GM03348 (cell line): ENCODE measurements at regions not wholly inside any gene's neighbourhood (a gene's known extent, or its start where the extent isn't known, plus 50 kb on each side); places are given as distances from the start of the nearest gene placed in this dataset.
A peak's percentile ranks its signal among the peaks of the same experiment; 100 is the strongest.
"Not testable (repeated sequence)": the region's sequence is repeated elsewhere in the genome, so short reads cannot be mapped to it uniquely, and the experiment has no call there.

Experiments used
- DNase-seq: peaks from one replicate; pipeline ENCODE4 v3.0.0; 2012; ENCODE audit warnings: low spot score

DNA sequence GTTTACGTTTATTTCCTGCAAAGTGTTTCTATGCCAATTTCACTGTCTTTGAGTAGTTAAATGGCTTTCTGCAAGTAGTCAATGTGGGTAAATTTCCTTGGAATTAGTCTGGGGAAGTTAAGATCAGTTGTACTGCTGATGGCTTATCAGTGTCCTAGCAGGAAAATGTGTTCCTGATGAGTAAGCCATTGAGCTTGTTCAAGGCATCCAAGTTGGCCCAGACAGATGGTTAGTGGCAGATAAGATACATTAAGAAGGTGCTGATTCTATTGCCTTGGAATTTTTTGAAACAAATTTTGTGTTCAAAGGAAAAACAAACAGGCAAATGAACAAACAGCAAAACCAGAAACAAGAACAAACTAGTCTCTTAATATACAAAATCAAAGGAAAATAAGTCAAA is 258.4 kb downstream of the MAP2K6 start:
- DNase-seq = peak; percentile 67

DNA sequence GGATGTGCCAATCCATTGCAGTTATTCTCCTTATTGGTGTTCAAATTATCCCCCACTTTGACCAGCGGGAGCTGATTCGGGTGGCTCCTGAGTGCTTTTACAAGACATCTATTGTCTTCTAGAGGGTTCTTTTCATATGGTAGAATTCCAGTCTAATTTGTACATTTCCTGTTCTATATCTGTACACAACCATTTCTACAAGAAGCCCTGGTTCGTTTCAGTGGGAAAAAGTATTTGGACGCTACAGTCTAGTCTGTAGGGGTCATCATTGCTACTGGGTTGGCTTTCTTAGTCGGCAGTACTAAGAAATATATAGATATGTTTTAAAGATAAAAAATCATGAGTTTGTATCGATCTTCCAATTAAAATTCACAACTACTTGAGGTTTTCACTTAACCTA is 262.6 kb downstream of the MAP2K6 start:
- DNase-seq = no peak

DNA sequence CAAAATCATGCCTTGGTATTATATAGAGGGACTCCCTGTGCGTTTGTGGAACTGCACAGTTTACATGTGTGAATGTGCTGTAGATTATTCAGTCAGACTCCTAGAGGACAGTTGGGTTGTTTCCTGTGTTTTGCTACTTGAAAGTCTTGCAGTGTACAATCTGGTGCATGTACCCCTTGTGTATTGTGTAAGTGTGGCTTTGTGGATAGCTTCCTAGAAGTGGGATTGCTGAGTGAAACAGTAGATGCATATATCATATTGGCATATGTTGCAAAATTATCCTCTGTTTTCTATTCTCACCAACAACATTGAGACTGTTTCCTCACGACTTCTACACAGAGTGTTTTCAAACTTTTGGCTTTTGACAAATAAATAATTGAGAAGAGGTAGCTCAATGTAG is 263.7 kb downstream of the MAP2K6 start:
- DNase-seq = no peak

DNA sequence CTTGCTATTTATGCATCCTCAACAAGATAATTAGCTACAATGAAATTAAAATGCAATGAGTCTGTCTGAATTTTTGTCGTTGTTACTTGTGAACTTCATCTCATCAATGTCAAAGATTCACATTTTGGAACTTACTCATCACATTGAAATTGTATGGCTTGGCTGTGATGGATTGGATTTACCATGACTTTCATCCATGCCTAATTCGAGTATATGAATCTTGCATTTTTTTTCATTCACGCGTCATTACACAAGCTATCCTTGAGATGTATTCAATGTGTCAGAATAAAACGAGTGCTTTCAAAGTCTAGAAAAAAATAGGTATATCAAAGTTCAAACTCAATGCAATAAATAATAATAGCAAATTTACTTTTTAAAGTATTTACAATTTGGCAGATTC is 265.3 kb downstream of the MAP2K6 start:
- DNase-seq = no peak

DNA sequence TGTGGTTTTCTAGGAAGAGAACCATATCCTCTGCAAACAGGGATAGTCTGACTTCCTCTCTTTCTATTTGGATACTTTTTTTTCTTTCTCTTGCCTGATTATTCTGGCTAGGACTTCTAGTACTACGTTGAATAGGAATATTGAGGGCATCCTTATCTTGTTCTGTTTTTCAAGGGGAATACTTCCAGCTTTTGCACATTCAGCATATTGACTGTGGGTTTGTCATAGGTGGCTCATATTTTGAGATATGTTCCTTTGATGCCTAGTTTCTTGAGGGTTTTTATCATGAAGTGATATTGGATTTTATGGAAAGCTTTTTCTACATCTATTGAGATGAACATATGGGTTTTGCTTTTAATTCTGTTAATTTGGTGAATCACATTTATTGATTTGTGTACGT is 269.8 kb downstream of the MAP2K6 start:
- no peak for DNase-seq

DNA sequence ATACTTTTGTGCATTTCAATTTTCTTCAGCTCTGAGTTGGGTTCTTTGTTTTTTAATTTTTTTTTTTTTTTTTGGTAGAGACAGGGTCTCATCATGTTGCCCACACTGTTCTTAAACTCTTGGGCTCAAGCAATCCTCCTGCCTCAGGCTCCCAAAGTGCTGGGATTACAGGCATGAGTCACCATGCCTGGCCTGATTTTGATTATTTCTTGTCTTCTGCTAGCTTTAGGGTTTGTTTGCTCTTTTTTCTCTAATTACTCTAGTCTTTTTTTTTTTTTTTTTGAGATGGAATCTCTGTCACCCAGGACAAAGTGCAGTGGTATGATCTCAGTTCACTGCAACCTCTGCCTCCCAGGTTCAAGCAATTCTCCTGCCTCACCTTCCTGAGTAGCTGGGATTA is 270.7 kb downstream of the MAP2K6 start:
- DNase-seq = not testable (repeated sequence)

DNA sequence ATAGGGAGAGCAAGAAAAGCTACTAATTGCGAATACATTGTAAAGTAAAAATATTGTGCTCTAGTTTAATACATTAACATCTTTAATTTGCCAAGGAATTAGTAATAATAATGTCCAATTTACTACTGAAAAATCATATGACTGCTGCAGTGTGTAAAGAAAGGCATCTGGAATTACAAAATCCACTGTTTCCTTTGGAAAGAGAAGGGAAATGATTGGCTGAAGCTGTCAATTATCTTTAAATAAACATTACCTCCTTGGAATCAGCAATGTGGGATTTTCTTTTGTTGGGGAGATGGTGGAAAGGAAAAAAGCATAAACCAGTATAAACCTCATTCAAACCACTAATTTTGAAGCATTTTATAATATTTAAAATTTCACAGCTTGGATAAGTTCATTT is 276.0 kb downstream of the MAP2K6 start:
- DNase-seq = peak; percentile 7

DNA sequence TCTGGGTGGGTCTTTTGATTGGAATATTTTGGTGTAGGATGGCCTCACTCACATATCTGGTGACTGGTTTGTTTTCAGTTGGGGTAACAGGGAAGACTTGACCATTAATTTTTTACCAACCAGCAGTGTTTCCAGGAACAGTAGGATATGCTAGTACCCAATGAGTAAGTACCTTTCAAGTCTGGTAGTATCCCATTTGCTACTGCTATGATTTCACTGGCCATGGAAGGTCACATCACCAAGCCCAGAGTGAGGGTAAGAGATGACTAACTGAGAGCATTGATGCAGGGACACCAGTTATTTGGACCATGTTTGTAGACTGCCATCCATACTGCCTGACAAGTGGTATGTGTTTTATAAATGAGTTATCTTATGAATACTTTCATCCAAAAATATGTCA is 277.7 kb downstream of the MAP2K6 start:
- DNase-seq = no peak

DNA sequence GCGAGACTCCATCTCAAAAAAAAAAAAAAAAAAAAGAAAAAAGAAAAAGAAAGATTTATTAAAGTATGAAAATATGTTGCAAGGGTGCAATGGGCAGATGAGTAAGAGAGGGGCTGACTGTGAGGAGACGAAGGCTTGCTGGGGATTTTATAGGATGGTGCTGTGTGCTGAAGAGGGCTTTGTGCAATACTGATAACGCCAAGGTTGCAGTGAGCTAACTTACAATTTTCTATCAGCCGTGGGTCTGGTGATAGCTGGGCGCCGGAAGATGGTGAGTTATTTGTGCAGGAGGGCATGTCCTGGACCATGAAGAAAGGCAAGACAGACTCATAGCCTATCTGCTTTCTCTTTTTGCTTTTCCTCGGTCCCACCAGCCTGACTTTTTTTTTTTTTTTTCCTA is 281.1 kb downstream of the MAP2K6 start:
- DNase-seq = no peak

DNA sequence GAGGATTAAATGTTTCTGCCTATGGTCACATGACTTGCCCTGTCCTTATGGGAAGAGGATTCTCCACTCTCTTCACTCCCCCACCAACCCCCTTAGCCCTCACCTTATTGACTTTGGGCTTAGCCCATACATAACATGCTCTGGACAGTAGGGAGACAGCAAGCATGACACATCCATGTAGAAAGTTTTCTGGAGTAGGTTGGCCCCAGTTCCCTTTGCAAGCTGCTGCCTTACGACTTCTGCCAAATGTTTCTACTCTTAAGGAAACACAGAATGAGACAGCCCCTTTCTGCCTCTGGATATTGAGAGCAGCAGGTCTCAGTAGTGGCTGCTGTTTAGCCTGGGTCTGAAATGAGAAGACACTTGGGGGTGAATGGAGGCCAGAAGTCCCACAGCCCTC is 282.2 kb downstream of the MAP2K6 start:
- DNase-seq = no peak

DNA sequence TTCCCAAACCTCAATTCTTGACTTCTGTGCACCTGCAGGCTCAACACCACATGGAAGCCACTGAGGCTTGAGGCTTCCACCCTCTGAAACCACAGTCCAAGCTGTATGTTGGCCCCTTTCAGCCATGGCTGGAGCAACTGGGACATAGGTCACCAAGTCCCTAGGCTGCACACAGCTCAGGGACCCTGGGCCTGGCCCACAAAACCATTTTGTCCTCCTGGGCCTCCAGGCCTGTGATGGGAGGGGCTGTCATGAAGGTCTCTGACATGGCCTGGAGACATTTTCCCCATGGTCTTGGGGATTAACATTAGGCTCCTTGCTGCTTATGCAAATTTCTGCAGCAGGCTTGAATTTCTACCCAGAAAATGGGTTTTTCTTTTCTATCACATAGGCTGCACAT is 283.9 kb downstream of the MAP2K6 start:
- not testable (repeated sequence) for DNase-seq

DNA sequence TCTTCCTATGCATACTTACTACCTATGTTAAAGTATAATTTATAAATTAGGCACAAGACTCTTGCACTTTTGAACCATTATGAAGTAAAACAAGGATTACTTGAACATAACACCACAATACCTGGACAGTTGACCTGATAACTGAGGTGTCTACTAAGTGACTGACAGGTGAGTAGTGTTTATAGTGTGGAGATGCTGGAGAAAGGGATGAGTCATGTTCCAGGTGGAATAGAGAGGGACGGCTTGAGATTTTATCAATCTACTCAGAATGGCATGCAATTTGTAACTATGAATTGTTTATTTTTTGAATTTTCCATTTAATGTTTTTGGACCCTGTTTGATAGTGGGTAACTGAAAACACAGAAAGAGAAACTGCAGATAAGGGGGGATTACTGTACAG is 287.6 kb downstream of the MAP2K6 start:
- DNase-seq = no peak

DNA sequence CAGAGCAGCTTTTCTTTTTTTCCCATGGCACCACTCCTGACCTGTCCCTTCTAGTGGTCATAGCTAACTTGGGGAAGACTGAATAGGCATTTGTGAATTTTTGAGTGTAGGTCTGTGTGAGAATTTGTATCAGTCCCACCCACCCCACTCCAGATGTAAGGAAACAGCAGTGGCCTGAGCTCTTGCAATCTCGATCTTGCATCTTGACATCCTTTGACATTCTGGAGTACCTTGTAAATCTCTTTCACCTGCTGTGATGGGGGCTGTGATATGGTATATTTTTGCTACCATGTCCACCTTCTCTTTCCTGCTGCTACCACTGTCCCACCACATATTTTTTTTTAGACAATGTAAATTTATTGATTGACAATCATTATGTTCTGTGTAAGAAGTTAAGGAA is 289.3 kb downstream of the MAP2K6 start:
- DNase-seq = no peak

DNA sequence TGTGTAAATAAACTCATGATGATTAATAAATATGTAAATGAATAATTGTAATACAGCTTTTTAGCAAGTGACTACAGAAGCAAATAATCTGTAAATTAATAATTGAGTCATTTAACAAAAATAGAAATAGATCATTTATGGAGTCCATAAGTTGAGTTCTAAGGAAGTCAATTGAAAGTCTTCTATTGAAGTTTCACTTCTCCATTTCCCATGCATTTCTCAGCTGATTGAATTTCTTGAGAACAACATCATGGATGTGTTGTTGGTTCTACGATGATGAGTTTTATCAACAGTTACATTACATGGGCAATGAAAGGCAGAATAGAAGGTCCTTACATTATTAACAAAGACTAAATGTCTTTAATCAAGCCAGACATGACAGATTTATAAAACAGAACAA is 290.4 kb downstream of the MAP2K6 start:
- no peak for DNase-seq

DNA sequence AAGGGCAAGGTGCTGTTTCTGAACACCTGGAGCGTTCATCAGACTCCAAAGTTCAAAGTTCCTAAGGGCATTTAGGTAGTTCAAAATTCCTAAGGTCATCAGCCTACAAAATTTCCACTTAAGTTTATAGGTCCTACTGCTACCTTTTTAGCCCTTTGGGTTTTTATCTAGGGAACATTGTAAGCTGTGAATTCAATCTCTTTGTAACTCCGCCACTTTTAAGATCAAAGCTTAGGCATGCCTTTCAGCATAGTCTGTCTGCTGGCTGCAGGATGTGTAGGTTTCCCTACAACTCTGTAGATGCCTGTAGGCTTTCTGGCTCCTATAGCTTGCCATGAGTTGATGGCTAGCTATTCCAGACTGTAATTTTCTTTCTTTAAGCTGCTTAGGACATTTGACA is 291.6 kb downstream of the MAP2K6 start:
- no peak for DNase-seq

DNA sequence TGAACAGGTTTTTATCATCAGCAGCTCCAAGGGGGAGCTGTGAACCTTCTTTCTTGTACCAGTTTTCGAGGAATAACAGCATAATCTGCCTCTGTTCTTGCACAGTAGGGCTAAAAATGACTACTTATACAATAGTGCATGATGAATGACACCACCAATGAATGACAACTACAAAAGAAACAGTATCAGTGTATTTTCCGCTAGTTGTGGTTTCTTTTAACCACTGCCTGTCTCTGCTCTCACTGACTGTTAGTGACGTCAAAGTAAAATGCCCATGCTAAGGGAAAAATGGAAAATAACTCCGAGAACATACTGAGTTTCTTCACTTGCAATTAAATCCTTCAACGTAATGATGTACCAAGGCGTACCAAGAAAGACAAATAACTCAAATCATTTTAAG is 294.9 kb downstream of the MAP2K6 start:
- DNase-seq = no peak

DNA sequence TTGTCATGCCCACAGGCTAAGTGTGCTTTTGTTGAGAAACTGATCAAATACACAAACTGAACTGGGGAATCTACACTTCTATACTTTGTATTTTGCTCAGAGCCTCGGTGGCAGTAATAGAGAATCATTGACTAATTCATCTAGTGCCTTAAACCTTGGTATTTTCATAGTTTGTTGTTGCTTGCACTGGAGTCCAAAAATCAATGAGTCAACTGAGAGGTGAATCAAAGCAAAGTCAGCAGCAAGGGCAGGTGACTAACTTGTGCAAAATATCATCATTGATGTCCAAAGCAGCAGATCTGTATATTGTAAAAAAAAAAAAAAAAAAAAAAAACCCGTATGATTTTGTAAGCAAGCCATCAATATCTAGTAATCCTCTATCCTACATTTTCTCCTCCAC is 296.4 kb downstream of the MAP2K6 start:
- no peak for DNase-seq

DNA sequence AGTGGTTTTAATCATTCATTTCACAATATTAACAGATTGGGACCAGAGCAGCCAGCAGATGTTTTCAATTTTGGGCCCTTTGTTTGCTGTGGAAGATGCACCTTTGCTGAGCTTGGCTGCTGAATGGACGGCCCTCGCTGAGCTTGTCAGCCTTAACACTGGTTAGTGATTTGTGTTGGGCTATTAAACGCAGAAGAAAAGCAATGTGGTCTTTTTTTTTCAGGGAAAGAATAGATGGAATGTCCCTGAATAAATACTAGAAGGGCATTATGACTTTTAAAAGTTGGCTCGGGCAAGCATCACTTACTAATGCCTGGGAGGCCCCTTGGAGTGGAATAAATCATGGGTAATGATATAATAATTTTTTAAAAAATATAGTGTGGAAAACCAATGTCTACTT is 297.0 kb downstream of the MAP2K6 start:
- DNase-seq = no peak

DNA sequence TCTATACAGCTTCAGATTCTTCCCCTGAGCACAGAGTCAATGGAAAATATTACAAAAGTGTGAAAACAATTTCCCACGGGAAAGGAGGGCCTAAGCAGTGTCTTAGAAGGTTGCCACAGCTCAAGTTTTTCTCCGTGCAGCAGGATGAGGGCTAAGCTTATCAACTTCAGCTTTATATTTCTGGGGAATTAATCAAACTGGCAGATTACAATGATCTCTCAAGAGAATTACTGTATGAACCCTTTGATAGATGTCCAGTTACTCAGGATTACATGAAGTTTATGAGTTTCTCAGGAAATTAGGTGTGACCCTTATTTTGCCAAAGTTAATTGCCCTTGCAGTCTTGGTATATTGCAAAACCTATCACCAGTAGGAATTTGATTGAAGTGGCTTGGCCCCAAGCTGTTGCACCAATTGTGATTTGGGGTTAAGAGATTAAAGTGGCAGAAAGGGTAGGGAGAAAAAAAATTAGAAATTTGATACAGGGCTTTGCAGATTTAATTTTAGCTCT is 298.4 kb downstream of the MAP2K6 start:
- no peak for DNase-seq

DNA sequence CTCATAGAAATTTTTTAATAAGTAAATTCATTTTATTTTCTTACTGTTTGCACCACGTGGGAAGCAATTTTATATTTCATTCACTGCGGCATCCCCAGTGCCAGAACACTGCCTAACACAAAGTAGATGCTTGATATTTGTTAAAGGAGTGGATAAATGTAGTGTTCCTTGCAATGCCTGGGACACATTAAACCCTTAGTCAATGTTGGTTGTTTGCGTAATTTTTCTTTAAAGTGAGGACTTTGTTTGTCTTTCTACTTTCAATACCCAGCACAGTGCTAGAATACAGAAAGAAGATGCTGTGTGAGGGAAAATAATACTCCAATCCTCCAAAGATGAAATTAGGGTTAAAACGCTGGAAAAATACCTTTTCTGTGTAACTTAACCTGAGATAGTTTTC is 299.3 kb downstream of the MAP2K6 start:
- DNase-seq = no peak

DNA sequence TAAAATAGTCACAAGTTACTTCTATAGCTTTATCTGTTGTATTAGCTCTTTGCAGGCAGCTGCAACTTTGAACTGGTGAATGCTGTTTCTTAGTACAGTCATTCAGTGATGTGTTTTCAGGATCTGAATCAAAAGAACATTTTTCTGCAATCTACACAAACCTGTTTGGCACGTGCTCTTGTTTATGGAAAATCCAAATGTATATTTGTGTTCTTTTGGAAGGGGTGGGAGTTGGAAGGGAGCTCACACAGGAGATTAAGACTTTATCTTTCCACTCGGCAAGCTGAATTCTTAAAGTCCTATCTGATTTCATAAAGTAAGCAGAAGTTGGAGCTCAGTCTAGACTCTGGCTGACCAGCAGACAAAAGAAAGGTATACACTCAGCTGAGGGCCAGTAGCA is 300.2 kb downstream of the MAP2K6 start:
- DNase-seq = no peak

DNA sequence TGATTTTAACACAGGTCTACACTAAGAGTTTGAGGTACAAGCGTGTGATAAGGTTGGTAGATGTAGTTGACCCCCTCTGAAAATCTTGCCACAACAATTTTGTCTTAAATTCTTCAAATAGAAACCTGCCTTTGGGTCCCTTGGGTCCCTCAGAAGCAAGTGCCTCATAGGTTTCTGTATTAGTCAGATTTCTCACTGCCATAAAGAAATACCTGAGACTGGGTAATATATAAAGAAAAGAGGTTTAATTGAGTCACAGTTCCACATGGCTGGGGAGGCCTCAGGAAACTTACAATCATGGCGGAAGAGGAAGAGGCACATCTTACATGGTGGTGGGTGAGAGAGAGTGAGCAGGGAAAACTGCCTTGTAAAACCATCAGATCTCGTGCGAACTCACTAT is 301.2 kb downstream of the MAP2K6 start:
- DNase-seq = no peak

DNA sequence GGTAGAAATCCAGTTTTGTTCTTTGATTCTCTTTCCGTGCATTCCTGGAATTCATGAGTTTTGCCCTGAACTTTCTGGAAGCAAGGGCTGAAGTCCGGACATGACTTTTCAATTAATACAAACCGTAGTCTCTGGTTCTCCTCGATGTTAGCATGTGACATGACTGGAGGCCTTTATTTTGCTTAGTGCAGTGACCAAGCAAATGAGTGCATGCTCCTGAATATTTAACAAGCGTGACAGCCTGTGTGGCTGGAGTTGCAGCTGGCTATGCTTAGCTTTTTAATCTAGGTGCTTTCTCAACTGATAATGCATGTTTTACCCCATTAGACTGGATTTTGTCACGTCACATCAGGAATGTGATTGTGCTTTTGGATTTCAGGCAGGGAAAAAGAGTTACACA is 302.1 kb downstream of the MAP2K6 start:
- peak; percentile 37 for DNase-seq

DNA sequence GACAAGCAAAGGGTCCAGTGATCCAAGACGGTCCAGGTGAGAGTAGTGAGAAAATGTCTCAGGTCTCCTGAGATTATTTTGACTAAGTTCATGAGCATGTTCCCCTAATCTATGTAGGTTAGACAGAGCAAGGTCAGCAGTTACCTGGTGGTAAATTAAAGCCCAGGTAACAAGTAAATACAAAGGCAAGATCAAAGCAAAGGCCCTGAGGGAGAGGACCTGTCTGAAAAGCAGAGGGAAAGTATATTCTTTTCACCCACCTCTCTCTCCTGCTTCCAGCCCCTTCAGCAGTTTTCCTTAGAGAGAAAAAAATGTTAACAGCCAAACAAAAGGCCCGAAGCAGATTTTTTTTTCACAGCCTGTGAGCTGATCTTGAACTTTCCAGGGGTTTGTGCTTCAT is 302.7 kb downstream of the MAP2K6 start:
- DNase-seq = no peak

DNA sequence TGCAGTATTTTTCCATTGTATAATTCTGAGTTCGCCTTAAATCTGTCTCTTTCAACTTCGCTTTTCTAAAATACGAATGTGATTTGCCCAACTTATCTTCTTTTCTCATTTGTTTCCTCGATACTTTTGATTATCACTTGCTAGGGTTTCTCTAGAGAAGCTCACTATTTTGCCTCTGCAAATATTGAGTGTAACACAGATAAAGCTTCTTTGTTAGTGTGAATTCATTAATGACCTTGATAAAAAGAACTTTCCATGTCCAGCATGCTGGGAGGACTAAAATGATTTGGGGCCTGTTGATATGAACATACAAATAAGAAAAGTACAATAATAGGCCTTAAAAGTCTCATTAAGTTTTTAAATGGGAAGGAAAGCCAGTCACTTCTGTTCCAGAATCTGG is 303.3 kb downstream of the MAP2K6 start:
- DNase-seq = no peak
